ENCODE measurements at regions not wholly inside any gene's neighbourhood (a gene's known extent, or its start where the extent isn't known, plus 50 kb on each side); places are given as distances from the start of the nearest gene placed in this dataset.

DNA sequence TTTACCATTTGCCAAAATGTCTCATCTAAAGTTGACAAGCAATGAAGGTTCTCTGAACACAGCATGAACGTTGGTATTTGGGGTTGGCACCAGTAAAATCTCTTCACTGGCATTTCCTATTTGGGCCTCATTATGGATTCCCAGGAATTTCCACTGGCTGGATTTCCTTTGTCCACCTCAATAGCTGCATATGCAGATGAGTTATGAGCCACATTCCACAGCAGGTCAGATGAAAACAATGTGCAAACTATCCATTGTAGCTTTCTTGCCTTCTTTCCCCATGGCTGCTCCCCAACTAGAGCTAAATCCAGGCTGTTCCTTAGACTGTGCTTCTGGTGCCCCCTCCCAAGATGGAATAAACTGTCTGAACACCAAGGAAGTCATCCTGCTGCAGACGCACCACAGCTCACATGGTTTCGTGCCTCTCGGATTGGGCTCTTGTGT, 168.1 kb upstream of the FGGY start:
- TF ChIP-seq, protein P1, sequence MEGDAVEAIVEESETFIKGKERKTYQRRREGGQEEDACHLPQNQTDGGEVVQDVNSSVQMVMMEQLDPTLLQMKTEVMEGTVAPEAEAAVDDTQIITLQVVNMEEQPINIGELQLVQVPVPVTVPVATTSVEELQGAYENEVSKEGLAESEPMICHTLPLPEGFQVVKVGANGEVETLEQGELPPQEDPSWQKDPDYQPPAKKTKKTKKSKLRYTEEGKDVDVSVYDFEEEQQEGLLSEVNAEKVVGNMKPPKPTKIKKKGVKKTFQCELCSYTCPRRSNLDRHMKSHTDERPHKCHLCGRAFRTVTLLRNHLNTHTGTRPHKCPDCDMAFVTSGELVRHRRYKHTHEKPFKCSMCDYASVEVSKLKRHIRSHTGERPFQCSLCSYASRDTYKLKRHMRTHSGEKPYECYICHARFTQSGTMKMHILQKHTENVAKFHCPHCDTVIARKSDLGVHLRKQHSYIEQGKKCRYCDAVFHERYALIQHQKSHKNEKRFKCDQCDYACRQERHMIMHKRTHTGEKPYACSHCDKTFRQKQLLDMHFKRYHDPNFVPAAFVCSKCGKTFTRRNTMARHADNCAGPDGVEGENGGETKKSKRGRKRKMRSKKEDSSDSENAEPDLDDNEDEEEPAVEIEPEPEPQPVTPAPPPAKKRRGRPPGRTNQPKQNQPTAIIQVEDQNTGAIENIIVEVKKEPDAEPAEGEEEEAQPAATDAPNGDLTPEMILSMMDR (IDR thresholded peaks at IDR 0.05; ENCODE audit: insufficient read depth, low read depth, low read length), result no peak
- TF ChIP-seq EZH2 (IDR thresholded peaks at IDR 0.05; ENCODE audit: insufficient read depth, low read length), result no peak

All from astrocyte (in vitro differentiated cells and primary cell).